NCI-H748 (cell line): ENCODE measurements at regions not wholly inside any gene's neighbourhood (a gene's known extent, or its start where the extent isn't known, plus 50 kb on each side); places are given as distances from the start of the nearest gene placed in this dataset.
"Not testable (repeated sequence)": the region's sequence is repeated elsewhere in the genome, so short reads cannot be mapped to it uniquely, and the experiment has no call there.

ENCODE experiments used
- DNase-seq: peaks from one replicate; lab custom pipeline; 2025; ENCODE audit not compliant: unreplicated experiment; lab: John Stamatoyannopoulos, UW

GRCh38 chr7:85805656-85806055, 618.8 kb upstream of the SEMA3D start:
- DNase-seq, result no peak

DNA sequence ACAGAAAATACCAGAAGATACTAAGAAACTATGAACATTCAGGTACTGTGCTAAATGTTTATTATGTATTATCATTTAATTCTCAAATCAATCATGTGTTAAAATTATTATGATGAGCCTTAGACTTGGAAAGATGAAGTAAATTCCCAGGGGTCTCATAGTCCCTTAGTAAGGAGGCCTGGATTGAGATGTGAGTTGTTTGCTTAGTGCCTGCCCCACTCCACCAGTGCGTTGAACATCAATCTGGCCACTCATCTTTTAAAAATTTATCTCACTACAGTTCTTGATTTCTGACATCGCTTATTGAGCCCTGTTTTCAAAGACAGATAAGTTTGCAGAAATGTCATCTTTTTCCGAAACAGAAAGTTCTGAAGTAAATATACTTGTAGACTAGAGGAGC, 618.4 kb upstream of the SEMA3D start:
- DNase-seq, result no peak

DNA sequence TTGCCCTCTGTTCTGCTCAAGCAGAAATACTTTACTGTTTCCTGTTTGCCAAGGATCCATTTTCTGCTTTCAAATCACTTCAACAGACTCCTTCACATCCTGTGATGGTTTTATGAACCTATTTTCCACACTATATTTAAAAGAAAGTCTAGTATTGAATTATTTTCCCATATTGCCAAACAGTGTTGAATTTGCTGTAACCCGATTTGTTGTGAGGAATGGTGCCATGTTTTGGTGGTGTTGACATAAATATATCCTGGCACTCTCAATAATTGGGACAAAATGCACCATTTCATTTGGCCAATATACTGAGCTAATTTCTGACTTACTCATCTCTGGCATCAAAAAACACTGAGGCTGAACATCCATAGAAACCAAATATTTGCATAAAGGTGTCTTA, 615.4 kb upstream of the SEMA3D start:
- DNase-seq, result no peak

DNA sequence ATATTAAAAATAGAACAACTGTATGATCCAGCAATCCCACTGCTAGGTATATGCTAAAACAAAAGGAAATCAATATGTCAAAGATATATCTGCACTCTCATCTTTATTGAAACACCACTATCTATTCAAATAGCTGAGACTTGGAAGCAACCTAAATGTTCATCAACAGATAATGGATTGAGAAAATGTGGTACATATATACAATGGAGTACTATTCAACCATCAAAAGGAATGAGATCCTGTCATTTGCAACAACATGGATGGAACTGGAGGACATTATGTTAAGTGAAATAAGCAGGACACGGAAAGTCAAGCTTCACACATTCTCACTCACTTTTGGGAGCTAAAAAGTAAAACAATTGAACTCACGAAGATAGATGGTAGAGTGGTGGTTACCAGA, 610.1 kb upstream of the SEMA3D start:
- DNase-seq, result no peak

DNA sequence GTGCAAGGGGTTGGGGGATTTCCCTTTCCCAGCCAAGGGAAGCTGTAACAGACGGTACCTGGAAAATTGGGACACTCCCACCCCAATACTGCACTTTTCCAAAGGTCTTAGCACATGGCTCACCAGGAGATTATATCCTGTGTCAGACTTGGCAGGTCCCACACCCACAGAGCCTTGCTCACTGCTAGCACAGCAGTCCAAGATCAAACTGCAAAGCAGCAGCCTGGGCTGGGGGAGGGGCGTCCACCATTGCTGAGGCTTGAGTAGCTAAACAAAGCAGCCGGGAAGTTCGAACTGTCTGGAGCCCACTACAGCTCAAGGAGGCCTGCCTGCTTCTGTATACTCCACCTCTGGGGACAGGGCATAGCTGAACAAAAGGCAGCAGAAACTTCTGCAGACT, 604.2 kb upstream of the SEMA3D start:
- not testable (repeated sequence) for DNase-seq

DNA sequence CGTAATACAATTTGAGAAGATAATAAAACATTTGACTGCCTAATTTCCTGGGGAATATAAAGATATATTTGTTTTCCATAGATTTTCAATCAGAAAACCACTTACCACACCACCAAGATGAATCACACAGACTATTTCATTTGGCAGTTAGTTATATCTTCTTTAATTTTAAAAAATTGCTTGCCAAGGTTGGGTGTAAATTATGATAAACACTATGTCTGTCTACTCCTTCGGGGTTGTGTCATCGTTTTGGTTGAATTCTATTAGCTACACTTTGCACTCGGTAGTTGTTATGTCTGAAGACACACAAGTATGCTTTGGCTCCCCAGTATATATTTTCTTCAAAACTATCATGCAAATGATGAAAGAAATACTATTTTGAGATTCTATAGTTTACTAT, 594.8 kb upstream of the SEMA3D start:
- DNase-seq, result no peak

DNA sequence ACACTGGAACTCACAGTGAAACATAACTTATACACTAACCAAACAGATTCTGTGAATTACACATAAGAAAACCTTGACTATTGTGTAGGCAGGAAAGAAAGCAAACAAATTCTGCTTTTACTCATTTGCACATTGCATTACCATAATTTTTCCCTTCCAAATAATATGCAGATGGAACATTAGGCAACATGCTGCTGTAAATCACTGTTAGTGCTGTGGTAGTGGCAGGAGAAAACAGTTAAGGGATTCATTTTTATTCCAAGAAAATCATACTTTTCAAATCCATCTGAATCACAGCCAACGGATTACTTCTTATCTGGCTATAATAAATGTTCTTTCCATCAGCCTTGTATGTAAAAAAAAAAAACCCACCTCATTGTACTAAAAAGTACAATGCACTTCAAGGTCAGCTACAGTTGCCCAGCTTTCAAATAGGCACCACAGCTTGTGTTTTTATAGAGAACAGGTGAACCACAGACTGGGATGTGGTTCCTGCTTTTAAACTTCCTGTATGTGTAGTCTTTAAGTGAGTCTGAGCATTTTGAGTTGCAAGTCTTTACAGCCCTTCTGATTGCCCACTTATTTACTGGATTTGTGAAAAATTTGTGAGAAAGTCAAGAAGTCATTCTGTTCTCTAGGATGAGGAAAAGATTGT, 590.0 kb upstream of the SEMA3D start:
- DNase-seq, result no peak

DNA sequence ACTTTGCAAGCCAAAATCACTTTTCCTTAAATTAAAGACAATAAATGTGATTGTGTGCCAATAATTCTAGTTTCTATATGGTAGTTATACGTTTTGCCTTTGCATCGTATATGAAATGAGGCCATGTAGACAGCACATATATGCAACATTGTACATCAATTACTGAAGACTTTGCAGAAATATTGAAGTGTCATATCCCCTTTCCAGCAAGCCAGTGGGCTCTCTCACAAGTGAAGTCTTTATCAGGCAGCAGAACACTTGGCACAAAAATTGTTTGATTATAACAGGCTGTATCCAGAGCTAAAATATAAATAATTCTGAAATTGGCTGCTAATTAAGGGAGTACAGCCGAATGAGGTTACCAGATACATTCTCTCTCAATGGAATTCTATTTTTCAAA, 588.6 kb upstream of the SEMA3D start:
- DNase-seq, result no peak

DNA sequence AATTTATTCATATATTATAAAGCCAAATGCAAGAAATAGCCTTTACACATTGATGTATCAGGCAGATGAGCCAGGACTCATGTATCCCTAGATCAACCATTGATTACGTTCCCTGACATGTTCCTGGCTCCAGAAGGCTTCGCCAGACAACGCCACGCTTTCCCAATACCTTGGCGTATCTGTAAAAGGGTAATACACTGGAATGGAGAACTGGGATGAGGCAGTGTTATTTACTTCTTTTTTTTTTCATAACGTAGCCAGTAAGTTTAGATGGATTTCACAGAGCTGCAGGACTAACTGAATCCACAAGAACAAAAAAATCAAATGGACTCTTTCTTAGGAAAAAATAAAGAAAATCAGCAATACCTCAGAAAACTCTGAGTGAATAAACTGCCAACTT, 588.1 kb upstream of the SEMA3D start:
- no peak for DNase-seq

DNA sequence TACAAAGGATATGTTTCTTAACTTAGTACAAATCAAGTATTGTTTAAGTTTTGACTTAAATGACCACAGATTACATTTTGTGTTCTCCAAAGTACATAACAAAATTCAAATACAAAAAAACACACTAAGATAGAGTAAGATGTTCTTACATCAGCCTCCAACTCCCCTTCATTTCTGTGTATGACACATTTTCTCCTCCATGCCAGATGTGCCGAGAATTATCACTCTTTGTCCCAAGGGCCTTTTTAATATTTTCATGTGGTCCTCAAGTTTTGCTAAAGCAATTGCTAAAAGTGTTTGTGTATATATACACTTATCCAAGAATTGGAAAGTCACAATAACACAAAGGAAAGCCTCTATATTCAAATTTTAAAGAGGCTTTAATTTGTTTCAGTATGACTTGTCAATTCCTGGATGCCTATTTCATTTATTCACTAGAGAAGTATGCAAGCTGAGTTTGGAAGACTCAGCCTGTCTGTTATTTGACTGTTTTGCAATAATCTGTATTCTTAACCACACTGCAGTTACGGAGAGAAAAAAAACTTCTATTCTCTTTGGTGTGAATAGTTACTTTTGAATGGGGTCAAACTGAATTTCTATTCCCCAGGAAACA, 586.4 kb upstream of the SEMA3D start:
- DNase-seq, result no peak

- no peak for DNase-seq
Measured at GRCh38 chr7:85771516-85771915, 584.7 kb upstream of the SEMA3D start.

DNA sequence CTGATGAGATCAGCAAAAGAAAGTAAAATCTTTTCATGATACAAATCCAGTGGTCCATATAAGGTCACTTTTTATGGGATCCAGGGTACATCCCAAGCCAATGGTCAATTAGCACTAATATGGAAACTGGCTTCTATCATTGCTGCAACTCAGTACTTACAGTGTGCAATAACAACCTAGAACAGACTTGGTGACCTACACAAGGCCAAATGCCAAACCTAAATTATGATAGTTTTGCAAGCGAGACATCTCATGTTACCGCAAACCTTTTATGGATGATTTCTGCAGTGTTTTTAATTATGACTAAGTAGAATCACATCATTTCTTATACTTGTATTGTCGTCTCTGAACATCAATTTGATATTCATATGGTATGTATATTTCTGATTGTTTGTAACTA, 583.5 kb upstream of the SEMA3D start:
- no peak for DNase-seq

- DNase-seq, result peak; percentile 69
Measured at GRCh38 chr7:85765698-85766298, 578.9 kb upstream of the SEMA3D start.

DNA sequence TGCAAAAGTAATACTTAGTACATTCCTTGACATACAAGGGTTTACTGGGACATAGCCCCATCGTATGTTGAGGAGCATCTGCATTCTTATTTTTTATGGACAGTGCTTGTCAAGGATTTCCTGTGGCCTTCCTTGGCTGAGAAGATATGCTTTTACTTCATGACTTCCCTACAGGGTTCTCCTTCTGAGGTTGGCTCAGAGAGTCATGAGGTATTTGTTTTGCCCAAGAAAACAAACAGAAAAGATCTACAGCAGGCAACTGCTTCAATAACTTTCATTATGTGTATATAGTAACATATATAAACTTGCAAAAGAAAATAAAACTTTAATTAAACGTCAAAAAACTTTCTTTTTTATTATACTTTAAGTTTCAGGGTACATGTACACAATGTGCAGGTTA, 577.2 kb upstream of the SEMA3D start:
- no peak for DNase-seq

DNA sequence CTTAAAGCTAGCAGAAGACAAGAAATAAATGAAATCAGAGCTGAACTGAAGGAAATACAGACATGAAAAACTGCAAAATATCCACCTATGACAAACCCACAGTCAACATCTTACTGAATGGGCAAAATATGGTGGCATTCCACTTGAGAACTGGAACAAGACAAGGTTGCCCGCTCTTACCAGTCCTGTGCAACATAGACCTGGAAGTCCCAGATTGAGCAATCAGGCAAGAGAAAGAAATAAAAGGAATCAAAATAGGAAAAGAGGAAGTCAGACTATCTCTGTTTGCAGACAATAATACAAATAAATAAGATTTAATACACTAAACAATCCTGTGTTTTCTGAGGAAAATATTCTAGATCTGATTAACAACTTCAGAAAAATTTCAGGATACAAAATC, 570.5 kb upstream of the SEMA3D start:
- DNase-seq, result no peak

DNA sequence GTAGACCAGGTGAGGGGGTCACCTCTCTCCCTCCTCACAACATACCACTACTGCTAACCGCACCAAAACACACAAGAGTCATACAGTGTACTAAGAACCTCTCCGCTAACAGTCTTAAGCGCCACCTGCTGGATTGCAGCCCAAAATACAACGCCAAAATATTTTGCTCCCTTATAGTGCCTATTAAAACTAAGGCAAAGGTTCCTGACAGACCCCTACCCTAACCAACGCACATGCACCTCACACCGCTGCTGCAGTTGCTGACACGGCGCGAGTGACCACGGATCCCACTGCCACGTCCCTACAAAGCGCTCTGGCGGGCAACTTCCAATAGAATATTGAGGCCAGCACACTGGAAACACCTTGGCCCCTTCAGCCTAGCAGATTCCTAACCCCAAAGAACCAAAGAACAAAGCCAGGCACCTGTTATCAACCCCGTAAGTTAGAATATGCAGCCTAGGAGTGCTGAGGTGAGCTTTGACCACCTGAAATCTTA, 563.6 kb upstream of the SEMA3D start:
- peak; percentile 65 for DNase-seq

DNA sequence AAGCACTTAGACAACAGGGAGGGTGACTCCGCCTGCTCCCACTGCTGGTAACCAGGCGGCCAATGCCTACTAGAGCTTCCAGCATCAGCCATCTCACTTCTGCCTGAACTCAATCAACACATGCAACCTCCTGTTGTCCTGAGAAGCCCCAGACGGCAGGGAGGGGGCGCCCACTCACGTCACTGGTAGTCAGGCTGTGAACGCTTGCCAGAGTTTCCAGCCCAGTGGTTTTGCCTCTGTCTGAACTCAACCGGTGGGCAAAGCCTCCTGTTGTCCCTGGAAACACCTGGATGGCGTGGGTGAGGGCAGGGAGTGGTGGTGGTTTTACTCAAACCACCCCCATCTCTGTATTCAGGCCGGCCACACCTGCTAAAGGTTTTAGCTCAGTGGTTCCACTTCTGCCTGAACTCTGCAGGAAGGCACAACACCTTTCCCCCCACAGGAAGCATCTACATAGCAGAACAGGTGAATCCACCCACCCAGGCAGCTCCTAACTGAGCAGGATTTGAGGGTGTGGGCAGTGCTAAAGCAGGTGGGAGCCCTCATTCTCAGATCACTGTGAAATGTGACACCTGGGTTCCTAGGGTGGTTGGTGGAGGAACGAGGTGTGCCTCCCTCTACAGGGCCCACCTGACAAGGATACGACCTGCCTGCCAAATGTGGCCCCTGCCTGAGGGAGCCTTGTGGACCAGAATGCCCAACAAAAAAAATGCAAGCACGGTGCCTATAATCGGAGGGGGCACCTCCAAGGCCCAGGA, 563.0 kb upstream of the SEMA3D start:
- no peak for DNase-seq

- peak; percentile 19 for DNase-seq
Measured at GRCh38 chr7:85748861-85749260, 562.0 kb upstream of the SEMA3D start.

- DNase-seq, result no peak
Measured at GRCh38 chr7:85737426-85737825, 550.6 kb upstream of the SEMA3D start.

- no peak for DNase-seq
Measured at GRCh38 chr7:85736085-85736484, 549.2 kb upstream of the SEMA3D start.

DNA sequence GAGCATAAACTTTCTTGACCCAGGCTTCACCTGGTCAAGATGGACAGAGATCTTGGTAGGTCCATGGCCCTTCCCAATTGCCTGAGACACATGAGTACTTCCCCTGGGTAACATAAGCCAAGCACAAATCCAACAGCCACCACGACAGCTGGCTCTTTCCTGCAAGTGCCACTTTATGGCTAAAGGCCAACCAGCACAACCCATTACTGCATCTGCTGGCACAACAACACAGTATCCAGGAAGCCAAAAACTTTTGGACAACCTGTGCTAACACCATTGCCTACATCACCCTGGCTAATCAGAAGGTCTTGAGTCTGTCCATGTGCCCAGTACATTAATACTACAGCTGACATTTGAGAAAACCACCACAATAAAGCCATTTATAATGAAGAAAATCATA, 548.0 kb upstream of the SEMA3D start:
- no peak for DNase-seq
